ENCODE measurements at regions not wholly inside any gene's neighbourhood (a gene's known extent, or its start where the extent isn't known, plus 50 kb on each side); places are given as distances from the start of the nearest gene placed in this dataset.

- no peak for DNase-seq (ENCODE audit: low read depth)
Measured at GRCh38 chr14:21735200-21735599, 61.6 kb upstream of the OR4E1 start.

- no peak for DNase-seq (ENCODE audit: low read depth)
Measured at GRCh38 chr14:21734457-21735074, 60.9 kb upstream of the OR4E1 start.

- DNase-seq (ENCODE audit: low read depth) = no peak
Measured at GRCh38 chr14:21729703-21730233, 56.1 kb upstream of the OR4E1 start.

GRCh38 chr14:21725250-21725649 lies 51.6 kb upstream of the OR4E1 start:
- no peak for DNase-seq (ENCODE audit: low read depth)

- DNase-seq (ENCODE audit: low read depth) = no peak
Measured at GRCh38 chr14:21724090-21724973, 50.7 kb upstream of the OR4E1 start.

- no peak for DNase-seq (ENCODE audit: low read depth)
Measured at GRCh38 chr14:21723431-21724045, 49.9 kb upstream of the OR4E1 start.

Measured in stimulated activated CD8-positive, alpha-beta memory T cell treated with anti-CD3 and anti-CD28 coated beads, Interleukin-7, amount 100 ng/mL, for 24 hours (primary cell).